K562 (cell line): ENCODE measurements at regions not wholly inside any gene's neighbourhood (a gene's known extent, or its start where the extent isn't known, plus 50 kb on each side); places are given as distances from the start of the nearest gene placed in this dataset.
A peak's percentile ranks its signal among the peaks of the same experiment; 100 is the strongest.

ENCODE experiments used
- ARID2 ChIP-seq: fragments of 450-650 bp; IDR thresholded peaks from 2 replicates; pipeline ENCODE4 v1.6.1; 2017; ENCODE audit warnings: antibody characterized with exemption, mild to moderate bottlenecking
- ERF ChIP-seq: fragments of 450-650 bp; formaldehyde crosslinking; IDR thresholded peaks from 2 replicates; pipeline ENCODE4 v1.4.0; 2020; ENCODE audit warnings: mild to moderate bottlenecking, mixed read lengths
- HDGF ChIP-seq: fragments of 450-650 bp; IDR thresholded peaks from 2 replicates; pipeline ENCODE4 v1.6.1; 2016
- HSF4 ChIP-seq: fragments of 250-450 bp; sonication (Bioruptor Pico); IDR thresholded peaks from 2 replicates; pipeline ENCODE4 v2.1.2; 2022; ENCODE audit warnings: mild to moderate bottlenecking, moderate library complexity, borderline replicate concordance
- MXI1 ChIP-seq: IDR thresholded peaks from 2 replicates; pipeline ENCODE4 v1.6.1; 2011; ENCODE audit warnings: low read depth, mild to moderate bottlenecking, improper control_type of control experiment, low read length
- RBM25 ChIP-seq: fragments of 200-400 bp; formaldehyde crosslinking; IDR thresholded peaks from 2 replicates; pipeline ENCODE4 v1.6.1; 2018; ENCODE audit warnings: low read length, low read depth, moderate library complexity; ENCODE audit not compliant: severe bottlenecking
- RCOR1 ChIP-seq, 2 experiments: IDR thresholded peaks; 2 replicates each; pipeline ENCODE4 v1.6.1; 2012; ENCODE audit warnings: low read depth in 2 of 2, low read length in 2 of 2, borderline replicate concordance in 1 of 2, improper control_type of control experiment in 1 of 2
- TCFL5 ChIP-seq: fragments of 250-450 bp; sonication (Bioruptor Pico); conservative IDR thresholded peaks from 2 replicates; pipeline ENCODE4 v1.6.1; 2021; ENCODE audit warnings: mild to moderate bottlenecking, moderate library complexity, matching md5 sums
- U2AF2 ChIP-seq: fragments of 200-400 bp; formaldehyde crosslinking; optimal IDR thresholded peaks from 2 replicates; pipeline ENCODE3; 2017; ENCODE audit warnings: low read depth, mild to moderate bottlenecking, low read length
- TF ChIP-seq, protein P1 (sequence below): sonication (generic); formaldehyde crosslinking; IDR thresholded peaks from 2 replicates; pipeline ENCODE4 v1.8.0; 2023; ENCODE audit warnings: missing genetic modification reagents, mild to moderate bottlenecking, borderline replicate concordance
- TF ChIP-seq, protein P2 (sequence below), 2 experiments: fragments of 250-450 bp in 1 of 2; fragments of 450-650 bp in 1 of 2; sonication (Bioruptor Pico) in 1 of 2; IDR thresholded peaks; 2 replicates each; pipeline versions ENCODE4 v1.6.1 to v1.8.0; 2016 to 2021; ENCODE audit warnings: mild to moderate bottlenecking in 2 of 2, moderate library complexity in 2 of 2, missing compliant biosample characterization in 1 of 2, missing genetic modification characterization in 1 of 2
- TF ChIP-seq, protein P3 (sequence below): sonication (generic); formaldehyde crosslinking; IDR thresholded peaks from 2 replicates; pipeline ENCODE4 v1.8.0; 2022; ENCODE audit warnings: mild to moderate bottlenecking, missing genetic modification reagents

DNA sequence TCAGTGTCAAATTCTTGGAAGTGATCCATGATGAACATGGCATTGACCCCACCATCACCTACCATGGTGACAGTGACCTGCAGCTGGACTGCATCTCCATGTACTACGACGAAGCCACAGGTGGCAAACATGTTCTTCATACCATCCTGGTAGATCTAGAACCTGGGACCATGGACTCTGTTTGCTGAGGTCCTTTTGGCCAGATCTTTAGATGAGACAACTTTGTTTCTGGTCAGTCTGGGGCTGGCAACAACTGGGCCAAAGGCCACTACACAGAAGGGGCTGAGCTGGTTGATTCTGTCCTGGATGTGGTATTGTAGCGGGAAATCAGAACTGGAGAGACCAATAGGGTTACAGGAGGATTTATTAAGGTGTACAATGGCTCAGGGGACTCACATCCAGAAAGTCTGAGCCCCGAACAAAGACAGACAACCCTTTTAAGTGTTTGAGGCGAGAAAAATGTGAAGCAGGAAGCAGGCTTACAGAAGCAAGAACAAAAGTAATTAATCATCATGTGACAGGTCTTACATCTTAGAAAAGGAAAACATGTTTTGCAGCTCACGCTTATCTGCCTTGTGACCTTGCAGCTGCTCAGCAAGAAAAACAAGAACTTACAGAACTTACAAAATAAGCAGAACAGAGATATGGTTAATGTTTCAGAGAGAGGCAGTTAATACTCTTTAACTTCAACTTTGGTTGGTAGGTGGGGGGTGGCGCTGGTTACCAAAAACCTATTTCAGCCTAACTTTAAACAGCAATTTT lies 58.8 kb upstream of the MOCS1 start (continued):
- TF ChIP-seq, protein P1, sequence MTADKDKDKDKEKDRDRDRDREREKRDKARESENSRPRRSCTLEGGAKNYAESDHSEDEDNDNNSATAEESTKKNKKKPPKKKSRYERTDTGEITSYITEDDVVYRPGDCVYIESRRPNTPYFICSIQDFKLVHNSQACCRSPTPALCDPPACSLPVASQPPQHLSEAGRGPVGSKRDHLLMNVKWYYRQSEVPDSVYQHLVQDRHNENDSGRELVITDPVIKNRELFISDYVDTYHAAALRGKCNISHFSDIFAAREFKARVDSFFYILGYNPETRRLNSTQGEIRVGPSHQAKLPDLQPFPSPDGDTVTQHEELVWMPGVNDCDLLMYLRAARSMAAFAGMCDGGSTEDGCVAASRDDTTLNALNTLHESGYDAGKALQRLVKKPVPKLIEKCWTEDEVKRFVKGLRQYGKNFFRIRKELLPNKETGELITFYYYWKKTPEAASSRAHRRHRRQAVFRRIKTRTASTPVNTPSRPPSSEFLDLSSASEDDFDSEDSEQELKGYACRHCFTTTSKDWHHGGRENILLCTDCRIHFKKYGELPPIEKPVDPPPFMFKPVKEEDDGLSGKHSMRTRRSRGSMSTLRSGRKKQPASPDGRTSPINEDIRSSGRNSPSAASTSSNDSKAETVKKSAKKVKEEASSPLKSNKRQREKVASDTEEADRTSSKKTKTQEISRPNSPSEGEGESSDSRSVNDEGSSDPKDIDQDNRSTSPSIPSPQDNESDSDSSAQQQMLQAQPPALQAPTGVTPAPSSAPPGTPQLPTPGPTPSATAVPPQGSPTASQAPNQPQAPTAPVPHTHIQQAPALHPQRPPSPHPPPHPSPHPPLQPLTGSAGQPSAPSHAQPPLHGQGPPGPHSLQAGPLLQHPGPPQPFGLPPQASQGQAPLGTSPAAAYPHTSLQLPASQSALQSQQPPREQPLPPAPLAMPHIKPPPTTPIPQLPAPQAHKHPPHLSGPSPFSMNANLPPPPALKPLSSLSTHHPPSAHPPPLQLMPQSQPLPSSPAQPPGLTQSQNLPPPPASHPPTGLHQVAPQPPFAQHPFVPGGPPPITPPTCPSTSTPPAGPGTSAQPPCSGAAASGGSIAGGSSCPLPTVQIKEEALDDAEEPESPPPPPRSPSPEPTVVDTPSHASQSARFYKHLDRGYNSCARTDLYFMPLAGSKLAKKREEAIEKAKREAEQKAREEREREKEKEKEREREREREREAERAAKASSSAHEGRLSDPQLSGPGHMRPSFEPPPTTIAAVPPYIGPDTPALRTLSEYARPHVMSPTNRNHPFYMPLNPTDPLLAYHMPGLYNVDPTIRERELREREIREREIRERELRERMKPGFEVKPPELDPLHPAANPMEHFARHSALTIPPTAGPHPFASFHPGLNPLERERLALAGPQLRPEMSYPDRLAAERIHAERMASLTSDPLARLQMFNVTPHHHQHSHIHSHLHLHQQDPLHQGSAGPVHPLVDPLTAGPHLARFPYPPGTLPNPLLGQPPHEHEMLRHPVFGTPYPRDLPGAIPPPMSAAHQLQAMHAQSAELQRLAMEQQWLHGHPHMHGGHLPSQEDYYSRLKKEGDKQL = no peak
- TF ChIP-seq TCFL5 (CRISPR knock-in tag) = 0 out of 2 replicates have a peak, but pooled peaks have one; percentile 4
- no peak for TF ChIP-seq RCOR1 (IDR thresholded peaks at IDR 0.05; ENCODE audit: borderline replicate concordance in 1 of 2, low read depth in 2 of 2, low read length in 2 of 2)
- TF ChIP-seq, protein P2, sequence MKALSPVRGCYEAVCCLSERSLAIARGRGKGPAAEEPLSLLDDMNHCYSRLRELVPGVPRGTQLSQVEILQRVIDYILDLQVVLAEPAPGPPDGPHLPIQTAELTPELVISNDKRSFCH (CRISPR knock-in tag; IDR thresholded peaks at IDR 0.05) = no peak
- TF ChIP-seq, protein P2 (tag; IDR thresholded peaks at IDR 0.05) = 0 out of 2 replicates have a peak, but pooled peaks have one; percentile 46
- TF ChIP-seq ARID2 = no peak
- TF ChIP-seq RBM25 = peak; percentile 10
- TF ChIP-seq HSF4 (CRISPR knock-in tag) = no peak
- TF ChIP-seq ERF (CRISPR knock-in tag) = no peak
- TF ChIP-seq, protein P3, sequence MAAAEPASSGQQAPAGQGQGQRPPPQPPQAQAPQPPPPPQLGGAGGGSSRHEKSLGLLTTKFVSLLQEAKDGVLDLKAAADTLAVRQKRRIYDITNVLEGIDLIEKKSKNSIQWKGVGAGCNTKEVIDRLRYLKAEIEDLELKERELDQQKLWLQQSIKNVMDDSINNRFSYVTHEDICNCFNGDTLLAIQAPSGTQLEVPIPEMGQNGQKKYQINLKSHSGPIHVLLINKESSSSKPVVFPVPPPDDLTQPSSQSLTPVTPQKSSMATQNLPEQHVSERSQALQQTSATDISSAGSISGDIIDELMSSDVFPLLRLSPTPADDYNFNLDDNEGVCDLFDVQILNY (CRISPR knock-in tag) = no peak
- no peak for TF ChIP-seq U2AF2
- TF ChIP-seq MXI1 = no peak
- no peak for TF ChIP-seq HDGF
